B cell (primary cell): ENCODE measurements at regions not wholly inside any gene's neighbourhood (a gene's known extent, or its start where the extent isn't known, plus 50 kb on each side); places are given as distances from the start of the nearest gene placed in this dataset.

Experiments used
- EZH2 ChIP-seq: IDR thresholded peaks from 2 replicates; pipeline ENCODE4 v1.6.1; 2012; ENCODE audit warnings: borderline replicate concordance, low read depth, mild to moderate bottlenecking, moderate library complexity, low read length; ENCODE audit not compliant: insufficient read depth, poor library complexity, severe bottlenecking
- TF ChIP-seq, protein P1 (sequence below): fragments of 200-600 bp; IDR thresholded peaks from one replicate; pipeline ENCODE4 v1.8.0; 2022; ENCODE audit warnings: antibody characterized with exemption, mild to moderate bottlenecking

DNA sequence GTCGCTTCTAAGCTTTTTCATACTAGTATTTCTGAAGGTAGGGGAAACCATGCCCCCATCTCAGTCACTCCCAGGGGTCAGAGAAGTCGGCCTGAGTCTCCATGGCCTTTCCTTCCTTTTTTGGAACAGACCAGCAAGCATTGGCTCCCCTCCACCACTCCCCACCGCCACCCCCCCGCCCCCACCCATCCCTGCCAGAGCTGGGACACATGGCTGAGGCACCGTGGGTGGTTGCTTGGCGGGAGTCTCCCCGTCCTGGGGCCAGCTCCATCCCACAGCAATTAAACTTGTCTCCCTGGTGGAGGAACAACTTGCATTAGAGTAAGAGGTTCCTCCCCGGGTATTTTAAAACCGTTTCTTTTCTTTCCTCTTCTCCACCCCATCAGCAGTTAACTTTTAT lies 100.8 kb upstream of the TFPI start:
- TF ChIP-seq EZH2 = no peak
- TF ChIP-seq, protein P1, sequence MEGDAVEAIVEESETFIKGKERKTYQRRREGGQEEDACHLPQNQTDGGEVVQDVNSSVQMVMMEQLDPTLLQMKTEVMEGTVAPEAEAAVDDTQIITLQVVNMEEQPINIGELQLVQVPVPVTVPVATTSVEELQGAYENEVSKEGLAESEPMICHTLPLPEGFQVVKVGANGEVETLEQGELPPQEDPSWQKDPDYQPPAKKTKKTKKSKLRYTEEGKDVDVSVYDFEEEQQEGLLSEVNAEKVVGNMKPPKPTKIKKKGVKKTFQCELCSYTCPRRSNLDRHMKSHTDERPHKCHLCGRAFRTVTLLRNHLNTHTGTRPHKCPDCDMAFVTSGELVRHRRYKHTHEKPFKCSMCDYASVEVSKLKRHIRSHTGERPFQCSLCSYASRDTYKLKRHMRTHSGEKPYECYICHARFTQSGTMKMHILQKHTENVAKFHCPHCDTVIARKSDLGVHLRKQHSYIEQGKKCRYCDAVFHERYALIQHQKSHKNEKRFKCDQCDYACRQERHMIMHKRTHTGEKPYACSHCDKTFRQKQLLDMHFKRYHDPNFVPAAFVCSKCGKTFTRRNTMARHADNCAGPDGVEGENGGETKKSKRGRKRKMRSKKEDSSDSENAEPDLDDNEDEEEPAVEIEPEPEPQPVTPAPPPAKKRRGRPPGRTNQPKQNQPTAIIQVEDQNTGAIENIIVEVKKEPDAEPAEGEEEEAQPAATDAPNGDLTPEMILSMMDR = no peak
